Astrocyte of the cerebellum (primary cell): ENCODE measurements at regions not wholly inside any gene's neighbourhood (a gene's known extent, or its start where the extent isn't known, plus 50 kb on each side); places are given as distances from the start of the nearest gene placed in this dataset.

ENCODE experiments used
- DNase-seq: peaks from one replicate; pipeline ENCODE4 v3.0.0-alpha.2; 2011; ENCODE audit warnings: low read depth
- H3K4me3 ChIP-seq: 2 replicates; pipeline ENCODE4 v1.5.1; 2011; ENCODE audit warnings: mild to moderate bottlenecking, low read depth, low read length, moderate library complexity
- in situ Hi-C: cut with HindIII; loops from 2 replicates; pipeline ENCODE4 v1.10.0; 2017; ENCODE audit warnings: low sequenced_read_pairs
- TF ChIP-seq, protein P1 (sequence below): IDR thresholded peaks from 2 replicates; pipeline ENCODE4 v1.5.1; 2012; ENCODE audit warnings: low read length, low read depth, moderate library complexity, mild to moderate bottlenecking; ENCODE audit errors: missing control alignments

DNA sequence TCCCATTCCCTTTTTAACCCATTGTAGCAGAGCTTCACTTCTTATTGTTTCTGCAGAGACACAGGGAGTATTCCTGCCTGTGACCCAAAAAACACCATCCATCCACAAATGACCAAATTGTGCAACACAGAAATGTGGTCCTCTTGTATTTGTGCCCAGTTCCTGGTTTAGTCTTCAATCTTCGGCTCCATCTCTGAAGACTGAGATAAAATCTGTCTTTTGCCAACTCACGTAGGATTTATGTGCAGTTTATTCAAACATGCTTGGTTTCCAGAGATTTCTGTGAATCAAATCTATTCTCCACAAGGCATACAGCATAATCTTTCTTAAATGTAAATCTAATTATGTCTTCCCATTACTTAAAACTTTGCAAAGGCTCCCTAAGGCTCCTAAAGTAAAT is 307.0 kb downstream of the AASDHPPT start:
- no peak overlapping the region for H3K4me3 ChIP-seq
- TF ChIP-seq, protein P1, sequence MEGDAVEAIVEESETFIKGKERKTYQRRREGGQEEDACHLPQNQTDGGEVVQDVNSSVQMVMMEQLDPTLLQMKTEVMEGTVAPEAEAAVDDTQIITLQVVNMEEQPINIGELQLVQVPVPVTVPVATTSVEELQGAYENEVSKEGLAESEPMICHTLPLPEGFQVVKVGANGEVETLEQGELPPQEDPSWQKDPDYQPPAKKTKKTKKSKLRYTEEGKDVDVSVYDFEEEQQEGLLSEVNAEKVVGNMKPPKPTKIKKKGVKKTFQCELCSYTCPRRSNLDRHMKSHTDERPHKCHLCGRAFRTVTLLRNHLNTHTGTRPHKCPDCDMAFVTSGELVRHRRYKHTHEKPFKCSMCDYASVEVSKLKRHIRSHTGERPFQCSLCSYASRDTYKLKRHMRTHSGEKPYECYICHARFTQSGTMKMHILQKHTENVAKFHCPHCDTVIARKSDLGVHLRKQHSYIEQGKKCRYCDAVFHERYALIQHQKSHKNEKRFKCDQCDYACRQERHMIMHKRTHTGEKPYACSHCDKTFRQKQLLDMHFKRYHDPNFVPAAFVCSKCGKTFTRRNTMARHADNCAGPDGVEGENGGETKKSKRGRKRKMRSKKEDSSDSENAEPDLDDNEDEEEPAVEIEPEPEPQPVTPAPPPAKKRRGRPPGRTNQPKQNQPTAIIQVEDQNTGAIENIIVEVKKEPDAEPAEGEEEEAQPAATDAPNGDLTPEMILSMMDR: no peak
- no peak for DNase-seq
- in situ Hi-C loops: no loop called here

DNA sequence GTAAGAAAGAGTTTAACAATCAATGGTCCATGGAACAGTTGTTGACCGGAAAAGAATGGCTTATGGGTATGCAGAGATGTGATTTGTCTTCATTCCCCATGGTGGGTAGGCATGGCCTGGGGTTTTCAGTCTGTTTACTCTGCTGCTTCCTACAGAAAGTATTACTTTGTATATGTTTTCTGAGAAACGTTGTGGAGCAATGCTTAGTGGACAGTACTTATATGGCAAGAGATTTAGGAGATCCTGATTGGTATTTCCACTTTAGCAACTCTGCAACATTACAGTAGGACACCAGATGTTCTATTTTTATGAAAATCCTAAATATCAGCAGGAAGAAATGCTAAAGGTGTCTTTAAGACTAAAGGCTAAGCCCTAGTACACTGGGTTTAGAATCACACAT is 309.1 kb downstream of the AASDHPPT start:
- DNase-seq: no peak
- in situ Hi-C loops: no loop called here
- TF ChIP-seq, protein P1: no peak
- no peak overlapping the region for H3K4me3 ChIP-seq

DNA sequence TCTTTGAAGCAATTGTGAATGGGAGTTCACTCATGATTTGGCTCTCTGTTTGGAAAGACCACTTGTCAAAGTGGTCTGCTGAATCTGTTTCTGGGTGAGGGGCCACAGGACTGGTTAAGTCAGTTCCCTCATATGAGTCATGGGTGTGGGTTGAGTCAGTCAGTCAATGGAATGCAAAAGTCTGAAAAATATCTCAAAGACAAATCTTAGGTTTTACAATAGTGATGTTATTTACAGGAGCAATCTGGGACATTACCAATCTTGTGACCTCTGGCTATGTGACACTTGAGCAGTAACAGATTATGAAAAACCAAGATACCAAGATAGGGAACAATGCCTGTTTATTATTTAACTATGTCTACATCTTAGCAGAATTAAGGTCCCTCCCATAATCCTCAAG is 311.6 kb downstream of the AASDHPPT start:
- in situ Hi-C loops: no loop called here
- peak; percentile 34 for DNase-seq
- TF ChIP-seq, protein P1: no peak

DNA sequence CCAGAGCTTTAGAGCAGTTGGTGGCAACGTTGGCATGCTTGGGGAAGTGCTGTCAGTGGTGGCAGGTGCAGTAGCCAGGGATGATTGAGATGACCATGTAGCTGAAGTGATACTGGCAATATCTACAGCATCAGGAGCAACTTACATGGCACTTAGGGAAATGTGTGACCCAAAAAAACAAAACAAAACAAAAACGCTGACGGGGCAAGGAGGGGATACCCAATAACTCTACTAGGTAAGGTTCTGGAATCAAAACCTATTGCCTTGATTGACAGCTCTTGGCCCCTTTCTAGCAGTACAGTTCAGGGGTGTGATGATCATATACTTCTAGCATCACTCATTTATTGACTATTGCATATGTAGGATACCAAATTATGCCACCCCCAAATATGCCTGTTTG is 312.6 kb downstream of the AASDHPPT start:
- TF ChIP-seq, protein P1: no peak
- in situ Hi-C loops: no loop called here
- no peak overlapping the region for H3K4me3 ChIP-seq
- no peak for DNase-seq

More for the DNA sequence above, 311.6 kb downstream of the AASDHPPT start:
- H3K4me3 ChIP-seq: no peak overlapping the region

DNA sequence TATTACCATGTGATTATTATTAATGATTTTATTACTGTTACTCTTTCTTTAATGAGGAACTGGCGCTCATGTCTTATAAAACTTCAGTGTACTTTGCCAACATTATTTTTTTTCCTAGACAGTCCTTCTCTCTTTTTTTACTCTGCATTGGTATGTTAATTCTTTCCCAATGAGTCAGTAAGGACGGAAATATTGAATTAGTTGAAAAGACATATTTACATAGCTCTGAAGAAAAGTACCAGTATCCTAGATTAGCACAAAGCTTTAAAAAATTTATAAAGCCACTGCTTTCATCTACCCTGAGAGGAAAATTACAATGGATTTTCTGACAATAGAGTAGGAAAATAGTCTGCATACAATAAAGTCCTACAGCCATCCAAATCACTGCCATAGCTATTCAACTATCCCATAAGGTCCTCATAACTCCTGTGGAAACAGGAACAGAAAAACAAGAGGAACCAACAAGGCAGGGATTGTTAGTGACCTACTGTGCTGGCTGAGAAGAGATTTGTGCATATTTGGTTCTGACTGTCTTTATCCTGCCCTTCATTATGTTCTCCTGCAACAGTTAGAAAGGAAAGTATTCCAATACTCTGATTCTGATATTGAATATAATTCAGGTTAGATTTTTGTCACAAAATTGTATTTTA is 314.4 kb downstream of the AASDHPPT start:
- H3K4me3 ChIP-seq: no peak overlapping the region
- DNase-seq: peak; percentile 45
- TF ChIP-seq, protein P1: no peak
- in situ Hi-C loops: no loop called here

DNA sequence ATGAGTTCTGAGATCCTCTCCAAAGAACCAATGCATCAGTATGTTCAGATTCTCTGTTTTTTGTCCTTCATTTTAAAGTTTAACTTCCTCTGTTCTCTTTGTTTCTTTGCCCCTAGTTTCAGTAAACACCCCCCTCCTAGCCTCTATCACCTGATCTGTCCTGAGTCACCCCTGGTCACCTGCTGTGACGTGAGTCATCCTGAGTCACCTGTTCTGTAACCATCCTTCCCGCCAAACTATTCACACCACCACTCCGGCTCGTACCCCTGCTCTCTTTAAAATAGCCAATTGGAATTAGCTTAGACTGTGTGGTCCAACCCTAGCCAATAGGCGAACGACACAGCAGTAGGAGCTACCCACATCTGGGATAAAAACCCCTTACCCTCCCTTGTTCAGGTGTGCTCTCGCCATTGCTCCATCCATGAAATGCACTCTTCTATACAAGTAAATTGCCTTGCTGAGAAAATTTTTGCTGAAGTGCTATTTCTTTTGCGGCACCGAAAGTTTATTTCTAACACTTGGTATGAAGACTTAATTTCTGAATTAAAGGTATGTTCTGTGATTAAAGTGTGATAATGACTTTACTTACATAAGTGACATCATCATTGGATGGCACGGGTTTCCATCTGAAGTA is 318.4 kb downstream of the AASDHPPT start:
- in situ Hi-C loops: loop anchor here (5.0 kb wide), 1 partner anchor 86 kb away; no protein-coding TSS in a partner anchor
- DNase-seq: no peak
- TF ChIP-seq, protein P1: no peak
- no peak overlapping the region for H3K4me3 ChIP-seq
